ENCODE measurements at regions not wholly inside any gene's neighbourhood (a gene's known extent, or its start where the extent isn't known, plus 50 kb on each side); places are given as distances from the start of the nearest gene placed in this dataset.

GRCh38 chr2:35298493-35298892 is 1057.1 kb upstream of the CRIM1 start:
- no peaks in the 10 kb centered on the region for H3K27me3 Mint-ChIP-seq (ENCODE audit: low read depth)
- H3K4me1 Mint-ChIP-seq, result peaks cover 8% of the 10 kb centered on the region
- no peak overlapping the region for H3K4me3 Mint-ChIP-seq

More at GRCh38 chr2:35298493-35298892, 1057.1 kb upstream of the CRIM1 start:
- H3K9me3 Mint-ChIP-seq, result no peaks in the 10 kb centered on the region
- POLR2A ChIA-PET, result no interaction called here
- DNase-seq (ENCODE audit: low spot score), result no peak
- no peaks in the 10 kb centered on the region for H3K36me3 Mint-ChIP-seq
- TF ChIP-seq PREB (CRISPR knock-in tag; IDR thresholded peaks at IDR 0.05; ENCODE audit: borderline replicate concordance) (no peak), ZBTB21 (CRISPR knock-in tag; IDR thresholded peaks at IDR 0.05; ENCODE audit: borderline replicate concordance) (no peak), KAT7 (CRISPR knock-in tag; IDR thresholded peaks at IDR 0.05; ENCODE audit: borderline replicate concordance) (no peak), JUN (CRISPR knock-in tag; IDR thresholded peaks at IDR 0.05) (no peak), MAX (CRISPR knock-in tag; IDR thresholded peaks at IDR 0.05) (no peak), ERG (CRISPR knock-in tag; IDR thresholded peaks at IDR 0.05) (no peak), IRF1 (CRISPR knock-in tag; IDR thresholded peaks at IDR 0.05) (no peak), ZNF423 (CRISPR knock-in tag; IDR thresholded peaks at IDR 0.05) (no peak), USF1 (CRISPR knock-in tag; IDR thresholded peaks at IDR 0.05) (no peak), PRDM15 (CRISPR knock-in tag; IDR thresholded peaks at IDR 0.05) (no peak), GRHL2 (CRISPR knock-in tag; IDR thresholded peaks at IDR 0.05; ENCODE audit: insufficient replicate concordance, severe bottlenecking) (no peak), ZNF512 (CRISPR knock-in tag; IDR thresholded peaks at IDR 0.05; ENCODE audit: borderline replicate concordance) (no peak)
- CTCF ChIA-PET, result no interaction called here
- H3K27ac Mint-ChIP-seq, result no peak overlapping the region
- ATAC-seq, result no peak

All from WTC11 (cell line).